NT2/D1 (cell line): ENCODE measurements at regions not wholly inside any gene's neighbourhood (a gene's known extent, or its start where the extent isn't known, plus 50 kb on each side); places are given as distances from the start of the nearest gene placed in this dataset.

Source experiments
- DNase-seq: peaks from one replicate; pipeline ENCODE4 v3.0.0-alpha.2; 2011; ENCODE audit warnings: low read depth, low spot score
- H3K27me3 ChIP-seq: 2 replicates; pipeline ENCODE4 v1.6.0; 2011; ENCODE audit warnings: mild to moderate bottlenecking; ENCODE audit not compliant: insufficient read length, insufficient read depth
- H3K36me3 ChIP-seq: 2 replicates; pipeline ENCODE4 v1.6.1; 2011; ENCODE audit warnings: mild to moderate bottlenecking, low read length, mixed read lengths; ENCODE audit not compliant: insufficient read depth, insufficient read length
- H3K4me1 ChIP-seq: 2 replicates; pipeline ENCODE4 v1.5.1; 2011; ENCODE audit not compliant: insufficient read depth, insufficient read length
- H3K4me3 ChIP-seq: 2 replicates; pipeline ENCODE4 v1.5.1; 2011; ENCODE audit warnings: low read depth; ENCODE audit not compliant: insufficient read length
- H3K9ac ChIP-seq: 2 replicates; pipeline ENCODE4 v1.6.0; 2011; ENCODE audit warnings: low read depth; ENCODE audit not compliant: insufficient read length
- H3K9me3 ChIP-seq: 2 replicates; pipeline ENCODE4 v1.5.1; 2011; ENCODE audit warnings: mild to moderate bottlenecking, low read length; ENCODE audit not compliant: insufficient read depth
- SUZ12 ChIP-seq: IDR thresholded peaks from 2 replicates; pipeline ENCODE4 v1.6.1; 2011; ENCODE audit not compliant: insufficient read length, insufficient read depth; ENCODE audit errors: extremely low read depth
- YY1 ChIP-seq: IDR thresholded peaks from 2 replicates; pipeline ENCODE4 v1.6.1; 2011; ENCODE audit not compliant: insufficient read length, insufficient read depth
- ZNF274 ChIP-seq: IDR thresholded peaks from 2 replicates; pipeline ENCODE4 v1.6.1; 2011; ENCODE audit warnings: mild to moderate bottlenecking, low read depth, low read length

GRCh38 chr21:27369978-27370571 lies 403.2 kb upstream of the ADAMTS5 start:
- Histone ChIP-seq H3K4me3 (no peak overlapping the region), H3K4me1 (no peaks in the 10 kb centered on the region), H3K9ac (no peak overlapping the region), H3K27me3 (no peaks in the 10 kb centered on the region), H3K36me3 (no peaks in the 10 kb centered on the region), H3K9me3 (no peaks in the 10 kb centered on the region)
- peak; percentile 15 for DNase-seq
- TF ChIP-seq ZNF274 = no peak
- no peak for TF ChIP-seq YY1
- no peak for TF ChIP-seq SUZ12

GRCh38 chr21:27369234-27369633 lies 402.3 kb upstream of the ADAMTS5 start:
- TF ChIP-seq ZNF274 = no peak
- no peak for TF ChIP-seq SUZ12
- TF ChIP-seq YY1 = no peak
- H3K27me3 ChIP-seq = no peaks in the 10 kb centered on the region
- H3K9ac ChIP-seq = no peak overlapping the region
- H3K4me1 ChIP-seq = no peaks in the 10 kb centered on the region
- H3K36me3 ChIP-seq = no peaks in the 10 kb centered on the region
- no peaks in the 10 kb centered on the region for H3K9me3 ChIP-seq
- H3K4me3 ChIP-seq = no peak overlapping the region
- DNase-seq = no peak

GRCh38 chr21:27366646-27367235 lies 399.9 kb upstream of the ADAMTS5 start:
- H3K9ac ChIP-seq = no peak overlapping the region
- no peak overlapping the region for H3K4me3 ChIP-seq
- no peak for DNase-seq
- no peak for TF ChIP-seq SUZ12
- TF ChIP-seq ZNF274 = no peak
- no peak for TF ChIP-seq YY1
- no peaks in the 10 kb centered on the region for H3K9me3 ChIP-seq
- no peaks in the 10 kb centered on the region for H3K27me3 ChIP-seq
- H3K4me1 ChIP-seq = no peaks in the 10 kb centered on the region
- H3K36me3 ChIP-seq = no peaks in the 10 kb centered on the region

- H3K4me1 ChIP-seq = no peaks in the 10 kb centered on the region
- no peaks in the 10 kb centered on the region for H3K27me3 ChIP-seq
- no peak overlapping the region for H3K4me3 ChIP-seq
- no peaks in the 10 kb centered on the region for H3K36me3 ChIP-seq
- no peak for DNase-seq
- no peak for TF ChIP-seq ZNF274
- no peak for TF ChIP-seq YY1
- TF ChIP-seq SUZ12 = no peak
- no peaks in the 10 kb centered on the region for H3K9me3 ChIP-seq
- H3K9ac ChIP-seq = no peak overlapping the region
Measured at GRCh38 chr21:27366036-27366435, 399.1 kb upstream of the ADAMTS5 start.

GRCh38 chr21:27365394-27365793 lies 398.5 kb upstream of the ADAMTS5 start:
- Histone ChIP-seq H3K36me3 (no peaks in the 10 kb centered on the region), H3K4me3 (no peak overlapping the region), H3K9ac (no peak overlapping the region), H3K27me3 (no peaks in the 10 kb centered on the region), H3K9me3 (no peaks in the 10 kb centered on the region), H3K4me1 (no peaks in the 10 kb centered on the region)
- TF ChIP-seq YY1 (no peak), SUZ12 (no peak), ZNF274 (no peak)
- no peak for DNase-seq

GRCh38 chr21:27363719-27364477 lies 397.0 kb upstream of the ADAMTS5 start:
- Histone ChIP-seq H3K27me3 (no peaks in the 10 kb centered on the region), H3K9me3 (no peaks in the 10 kb centered on the region), H3K4me3 (no peak overlapping the region), H3K9ac (no peak overlapping the region), H3K4me1 (no peaks in the 10 kb centered on the region), H3K36me3 (no peaks in the 10 kb centered on the region)
- DNase-seq = no peak
- TF ChIP-seq SUZ12 (no peak), ZNF274 (no peak), YY1 (no peak)

- TF ChIP-seq YY1 = no peak
- no peak for TF ChIP-seq ZNF274
- TF ChIP-seq SUZ12 = no peak
- peak; percentile 8 for DNase-seq
Measured at GRCh38 chr21:27362249-27362648, 395.4 kb upstream of the ADAMTS5 start.

More at GRCh38 chr21:27362249-27362648, 395.4 kb upstream of the ADAMTS5 start:
- Histone ChIP-seq H3K9ac (no peak overlapping the region), H3K4me1 (no peaks in the 10 kb centered on the region), H3K4me3 (no peak overlapping the region), H3K9me3 (no peaks in the 10 kb centered on the region), H3K27me3 (no peaks in the 10 kb centered on the region), H3K36me3 (no peaks in the 10 kb centered on the region)
